ENCODE measurements at regions not wholly inside any gene's neighbourhood (a gene's known extent, or its start where the extent isn't known, plus 50 kb on each side); places are given as distances from the start of the nearest gene placed in this dataset.
A peak's percentile ranks its signal among the peaks of the same experiment; 100 is the strongest.
"Not testable (repeated sequence)": the region's sequence is repeated elsewhere in the genome, so short reads cannot be mapped to it uniquely, and the experiment has no call there.

DNA sequence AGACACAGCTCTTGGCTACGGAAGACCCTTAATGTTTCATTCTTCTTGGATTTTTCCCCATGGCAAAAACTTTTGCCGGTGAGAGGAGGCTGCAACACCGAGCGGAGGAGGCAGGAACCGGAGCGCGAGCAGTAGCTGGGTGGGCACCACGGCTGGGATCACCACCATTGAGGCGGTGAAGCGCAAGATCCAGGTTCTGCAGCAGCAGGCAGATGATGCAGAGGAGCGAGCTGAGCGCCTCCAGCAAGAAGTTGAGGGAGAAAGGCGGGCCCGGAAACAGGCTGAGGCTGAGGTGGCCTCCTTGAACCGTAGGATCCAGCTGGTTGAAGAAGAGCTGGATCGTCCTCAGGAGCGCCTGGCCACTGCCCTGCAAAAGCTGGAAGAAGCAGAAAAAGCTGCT, 108.2 kb upstream of the TOX3 start:
- not testable (repeated sequence) for DNase-seq

DNA sequence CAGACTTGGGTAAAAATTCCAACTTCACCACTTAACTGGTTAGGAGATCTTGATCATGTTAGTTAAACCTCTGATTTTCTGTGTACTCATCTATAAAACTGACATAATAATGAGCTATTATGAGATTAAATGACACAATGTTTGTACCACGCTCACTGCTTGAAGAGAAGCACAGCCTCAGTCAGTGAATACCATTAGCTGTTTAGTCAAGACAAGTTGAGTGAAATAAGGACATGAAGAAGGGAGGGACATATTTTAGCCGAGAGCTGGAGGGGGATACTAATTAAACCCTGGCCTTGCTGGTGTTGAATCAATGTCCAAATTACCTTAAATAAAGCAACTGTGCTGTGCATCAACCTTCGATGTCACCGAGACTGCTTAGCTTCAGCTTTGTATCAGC, 105.1 kb upstream of the TOX3 start:
- no peak for DNase-seq

DNA sequence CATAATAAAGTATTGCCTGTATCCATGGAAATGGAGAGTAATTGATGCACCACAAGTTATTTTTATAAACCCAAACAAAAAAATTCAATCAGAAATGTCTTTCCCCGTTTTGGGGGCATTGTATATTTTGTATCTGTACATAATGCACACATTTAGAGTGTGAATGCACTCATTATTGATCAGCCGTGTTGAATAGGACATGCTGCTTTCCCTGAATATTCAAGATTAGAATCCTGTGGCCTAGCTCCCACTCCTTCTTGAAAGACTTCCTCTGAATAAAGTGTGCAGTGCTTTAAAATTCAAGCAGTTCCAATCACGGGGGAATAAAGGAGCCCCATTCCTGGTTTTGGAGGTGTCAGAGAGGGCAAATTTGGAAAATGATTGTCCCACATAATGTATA, 103.8 kb upstream of the TOX3 start:
- DNase-seq, result peak in 1 of 56 donors; percentile 5

DNA sequence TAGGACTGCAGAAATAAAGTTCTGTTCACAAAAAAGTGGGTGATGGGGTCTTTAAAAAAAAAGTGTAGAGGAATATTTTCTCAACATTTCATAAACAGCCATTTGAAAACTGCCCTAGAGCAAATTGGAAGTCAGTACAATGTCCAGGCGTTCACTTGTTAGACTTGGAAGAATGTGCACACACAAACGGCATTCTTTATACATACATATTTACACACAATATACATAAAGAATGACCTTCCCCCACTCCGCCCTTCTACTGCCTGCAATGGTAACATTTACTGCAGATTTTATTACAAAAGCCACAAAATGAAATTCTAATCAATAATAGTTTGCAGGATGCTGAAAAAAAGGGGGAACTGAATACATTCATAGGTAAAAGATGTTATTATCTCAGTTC, 103.4 kb upstream of the TOX3 start:
- DNase-seq, result no peak

DNA sequence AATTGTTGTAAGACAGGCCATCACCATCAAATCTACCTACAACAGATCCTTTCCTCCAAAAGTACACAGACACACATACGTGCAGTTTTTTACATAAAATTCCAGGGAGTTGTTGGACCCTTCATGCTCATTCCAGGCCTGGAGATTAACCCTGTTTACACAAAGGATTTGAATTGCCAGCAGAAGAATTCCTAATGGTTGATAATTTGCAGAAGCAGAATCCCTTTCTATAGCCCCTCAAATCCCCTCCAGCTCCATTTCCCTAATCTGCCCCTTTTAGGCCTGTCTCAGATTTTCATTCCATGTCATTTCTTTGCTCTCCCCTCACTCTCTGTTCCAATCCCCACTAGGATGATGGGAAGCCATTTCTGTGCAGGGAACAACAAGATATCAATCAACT, 102.9 kb upstream of the TOX3 start:
- DNase-seq, result no peak

DNA sequence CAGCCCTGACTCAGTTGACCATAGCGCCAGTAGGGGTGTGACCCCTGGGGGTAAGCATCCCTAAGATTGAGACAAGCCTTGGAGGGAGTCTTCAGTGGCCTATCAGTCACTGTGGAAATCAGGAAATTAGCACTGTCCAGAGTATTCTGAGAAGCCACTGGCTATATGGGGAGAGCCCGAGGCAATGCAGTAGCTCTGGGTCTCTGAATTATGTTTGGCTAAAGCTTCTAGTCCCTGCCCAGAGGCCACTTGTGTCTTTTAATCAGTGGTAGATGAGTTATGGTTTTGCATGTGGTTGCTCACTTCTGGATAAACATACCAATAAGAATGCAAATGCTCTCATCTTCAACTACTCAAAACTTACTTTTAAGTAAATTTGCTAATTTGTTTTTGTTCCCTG, 100.6 kb upstream of the TOX3 start:
- DNase-seq, result no peak

DNA sequence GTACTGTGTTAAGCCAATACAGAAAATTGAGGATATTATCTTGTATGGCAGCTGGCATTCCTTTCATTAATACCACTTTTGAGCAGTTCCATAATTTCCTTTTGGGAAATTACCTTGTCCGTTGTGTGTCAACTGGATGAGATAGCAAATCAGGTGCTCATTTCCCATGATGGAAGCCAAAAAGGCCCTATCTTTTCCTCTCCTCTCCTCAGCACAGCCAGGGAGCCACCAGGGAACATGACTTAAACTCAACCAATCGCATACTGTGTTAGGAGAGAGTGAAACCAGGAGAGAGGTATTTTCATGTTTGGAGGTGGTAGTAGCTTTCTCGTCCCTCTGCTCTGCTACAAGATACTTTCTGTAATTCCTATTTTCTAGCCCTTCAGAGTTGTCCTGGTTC, 96.1 kb upstream of the TOX3 start:
- no peak for DNase-seq

DNA sequence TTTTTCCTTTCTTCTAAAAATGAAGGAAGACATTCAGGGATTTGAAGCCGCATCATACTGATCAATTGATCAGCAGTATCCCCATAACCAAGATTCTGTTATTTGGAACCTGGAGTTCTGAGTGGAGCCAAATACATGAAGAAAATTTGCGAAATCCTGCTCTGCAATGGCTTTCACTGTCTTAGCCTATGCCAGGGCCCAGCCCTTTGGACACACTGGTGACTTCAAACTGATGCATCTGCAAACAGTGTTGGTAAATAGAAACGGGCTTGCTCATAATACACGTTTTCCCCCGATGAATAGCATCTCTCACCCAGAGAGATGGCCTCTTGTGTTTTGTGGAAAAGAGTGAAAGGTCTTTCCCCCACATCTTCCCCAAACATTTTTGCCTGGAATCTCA, 87.6 kb upstream of the TOX3 start:
- DNase-seq, result no peak

DNA sequence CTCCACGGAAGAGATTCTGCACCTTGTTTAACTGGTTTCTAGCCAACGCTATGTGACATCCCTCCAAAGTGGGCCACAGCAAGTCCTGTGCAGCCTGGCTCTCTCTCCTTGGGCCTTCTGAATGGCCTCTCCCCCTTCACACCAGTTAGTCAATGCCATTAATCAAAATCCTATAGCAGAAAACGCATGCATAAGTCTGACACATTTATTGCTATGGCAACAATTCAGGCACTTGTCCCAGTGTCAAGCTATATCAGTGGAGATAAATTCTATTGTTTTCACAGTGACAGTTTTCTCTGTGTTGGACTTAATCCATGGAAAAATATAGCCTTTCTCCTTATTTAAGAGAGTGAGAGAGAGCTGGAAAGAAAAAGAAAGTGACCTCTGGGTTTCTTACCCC, 87.2 kb upstream of the TOX3 start:
- no peak for DNase-seq

DNA sequence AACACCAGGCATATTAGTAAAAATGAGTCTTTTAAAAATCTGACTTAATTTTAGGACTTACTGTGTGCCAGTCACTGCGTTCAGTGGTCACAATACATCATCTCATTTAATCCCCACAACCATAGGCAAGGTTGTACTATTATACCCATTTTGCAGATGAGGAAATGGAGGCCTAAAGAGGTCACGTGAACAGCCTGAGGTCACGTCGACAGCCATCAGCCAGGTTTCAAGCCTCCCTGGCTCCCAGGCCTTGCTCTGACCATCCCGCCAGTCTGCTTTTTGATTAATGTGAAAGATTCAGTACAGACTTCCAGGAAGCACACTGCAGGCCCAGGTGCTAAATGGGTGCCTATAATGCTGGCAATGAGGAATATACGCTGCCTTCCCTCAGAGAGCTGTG, 86.3 kb upstream of the TOX3 start:
- DNase-seq, result no peak

DNA sequence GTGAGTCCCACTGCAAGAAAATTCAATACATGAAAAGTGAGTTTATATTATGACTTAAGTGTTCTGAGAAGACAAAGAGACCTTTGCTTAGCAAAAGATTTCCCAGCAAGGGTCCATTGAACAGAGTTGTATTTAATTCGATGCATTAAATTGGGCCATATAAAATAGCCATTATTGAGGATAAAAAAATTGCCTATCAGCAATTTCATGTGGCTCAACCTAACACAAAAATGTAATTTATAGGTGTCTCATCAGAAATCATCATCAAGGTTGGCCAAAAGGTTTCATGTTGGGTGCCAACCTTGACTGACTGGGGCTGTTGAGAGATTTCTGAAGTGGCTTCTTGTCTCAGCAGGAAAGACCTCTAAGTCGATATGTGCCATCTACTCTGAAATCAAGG, 84.8 kb upstream of the TOX3 start:
- DNase-seq, result no peak

DNA sequence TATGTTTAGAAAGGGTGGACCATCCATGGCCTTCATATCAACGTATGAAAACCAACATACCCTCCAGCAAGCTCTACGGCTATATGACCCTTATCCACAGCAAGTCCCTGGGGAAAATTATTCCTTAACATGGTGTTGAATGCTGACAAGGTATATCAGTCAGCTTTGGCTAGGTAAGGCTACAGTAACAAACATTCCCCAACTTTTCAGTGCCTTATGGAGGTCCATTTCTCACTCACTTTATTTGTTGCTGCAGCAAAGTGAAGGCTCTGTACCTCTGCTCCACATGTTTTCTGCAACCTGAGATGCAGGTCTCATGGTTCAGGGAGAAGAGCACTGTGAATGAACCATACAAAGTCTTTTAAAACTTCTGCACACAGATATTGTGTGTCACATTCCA, 83.8 kb upstream of the TOX3 start:
- DNase-seq, result no peak

DNA sequence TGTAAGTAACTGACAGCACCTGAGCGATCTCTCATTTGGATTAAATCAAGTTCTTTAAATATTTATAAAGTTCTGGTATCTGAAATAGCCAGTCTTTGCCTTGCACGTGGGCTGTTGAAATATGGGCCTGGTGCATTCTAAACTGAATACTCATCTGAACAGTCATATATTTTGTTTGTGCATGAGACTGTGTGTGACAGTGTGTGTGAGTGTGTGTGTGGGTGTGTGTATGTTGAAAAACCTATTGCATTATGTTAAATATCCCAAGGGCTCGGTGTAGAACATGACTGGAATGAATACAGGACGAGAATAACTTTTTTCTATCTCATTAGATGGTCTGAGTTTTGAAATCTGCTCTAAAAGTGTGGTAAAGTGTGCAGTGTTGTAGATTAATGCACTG, 82.4 kb upstream of the TOX3 start:
- DNase-seq, result no peak

DNA sequence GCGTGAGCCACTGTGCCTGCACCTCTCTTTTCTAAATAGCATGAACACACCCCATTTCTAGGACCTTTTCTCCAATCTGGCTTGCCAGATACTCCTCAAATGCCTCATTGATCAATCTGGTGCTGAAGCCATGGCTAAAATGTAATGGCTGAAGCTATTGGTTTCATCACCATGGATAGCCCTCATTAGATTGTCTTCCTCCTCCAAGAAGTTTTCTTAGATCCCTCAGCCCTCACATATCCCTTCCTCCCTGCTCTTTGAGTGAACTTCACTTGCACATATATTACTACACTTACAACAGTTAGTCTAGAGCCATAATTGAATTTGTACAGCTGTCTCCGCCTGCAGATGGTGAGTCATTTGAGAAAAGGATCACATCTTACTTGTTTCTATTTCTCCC, 77.9 kb upstream of the TOX3 start:
- peak in 3 of 56 donors; percentile 1 to 3 (median 3) for DNase-seq

DNA sequence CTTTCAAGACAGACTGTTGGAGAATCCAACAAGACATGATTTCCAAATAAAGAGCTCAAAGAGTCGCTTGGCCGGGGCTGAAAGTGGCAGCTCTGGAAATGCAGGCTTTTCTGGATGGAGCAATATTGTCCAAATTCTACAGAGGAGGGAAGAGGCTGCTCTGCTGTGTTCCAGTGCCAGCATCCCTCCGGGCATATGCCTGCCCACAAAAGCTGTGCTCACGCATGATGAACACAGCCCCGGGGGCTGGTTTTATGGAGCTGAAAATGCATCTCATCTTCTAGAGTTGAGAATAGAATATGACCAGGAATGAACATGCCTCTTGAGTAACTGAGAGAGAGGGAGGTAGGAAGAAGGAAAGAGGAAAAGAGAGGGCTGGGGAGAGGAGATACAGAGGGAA, 74.7 kb upstream of the TOX3 start:
- no peak for DNase-seq

DNA sequence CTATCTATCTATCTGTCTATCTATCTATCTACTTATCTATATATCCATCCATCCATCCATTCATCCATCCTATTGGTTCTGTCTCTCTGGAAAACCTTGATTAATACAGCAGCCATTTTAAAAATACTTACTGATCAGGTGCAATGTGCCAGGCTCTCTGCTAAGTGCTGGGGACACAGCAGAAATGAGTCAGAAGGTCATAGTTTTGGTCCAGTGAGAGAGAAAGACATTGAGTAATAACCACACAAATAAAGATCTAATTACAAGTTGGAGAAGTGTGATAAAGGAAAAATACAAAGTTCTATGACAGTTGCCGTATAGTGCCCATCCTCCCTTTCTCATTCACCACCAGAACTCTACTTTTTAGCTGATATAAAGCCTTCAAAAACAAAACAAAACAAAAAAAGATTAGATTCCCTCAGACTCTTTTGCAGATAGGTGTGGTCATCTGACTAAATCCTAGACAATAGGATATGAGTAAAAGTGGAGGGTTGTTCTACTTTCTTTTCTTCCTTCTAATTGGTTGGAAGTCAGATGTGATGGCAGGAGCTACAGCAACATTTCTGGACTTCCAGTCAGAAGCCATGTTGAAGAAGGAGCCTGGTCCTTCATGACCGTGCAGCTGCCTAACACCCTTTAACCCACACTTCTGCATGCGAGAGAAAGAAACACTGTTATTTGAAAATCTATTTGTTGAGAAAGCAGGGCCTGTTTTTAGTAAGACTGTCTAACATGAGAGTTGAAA, 72.0 kb upstream of the TOX3 start:
- DNase-seq, result no peak

DNA sequence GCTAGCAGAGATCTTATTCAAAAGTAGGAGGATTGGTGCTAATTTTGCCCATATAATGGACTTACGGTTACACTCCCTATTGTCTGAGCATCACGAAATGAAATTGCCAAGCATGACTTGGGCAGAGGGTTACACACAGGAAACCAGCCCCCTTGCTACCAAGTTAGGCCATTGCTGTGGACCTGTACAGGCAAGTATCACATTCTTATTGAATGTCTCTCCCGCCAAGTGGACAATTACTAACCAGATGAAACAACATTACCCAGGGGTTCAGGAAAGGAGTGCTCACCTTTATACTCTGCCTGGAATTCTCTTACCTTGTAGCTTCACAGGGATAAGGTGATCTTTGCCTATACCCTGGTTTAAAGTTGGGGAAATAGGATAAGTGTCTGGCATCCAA, 70.6 kb upstream of the TOX3 start:
- no peak for DNase-seq

DNA sequence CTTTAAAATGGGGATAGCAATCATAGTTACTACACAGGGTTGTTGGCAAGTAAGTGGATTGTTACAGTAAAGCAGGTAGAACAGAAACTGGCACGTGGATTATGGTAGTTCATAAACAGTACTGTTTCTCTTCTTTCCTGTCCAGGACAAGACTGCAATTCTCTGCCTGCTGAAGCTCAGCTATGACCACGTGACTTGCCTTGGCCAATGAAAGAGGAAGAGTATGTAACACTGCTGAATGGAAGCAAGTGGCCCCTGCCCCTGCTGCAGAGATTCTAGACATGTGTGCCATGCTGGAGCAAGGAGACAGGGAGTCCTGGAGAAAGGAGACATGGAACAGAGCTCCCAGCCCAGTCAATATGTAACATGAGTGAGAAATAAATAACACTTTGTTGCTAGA, 66.6 kb upstream of the TOX3 start:
- DNase-seq, result no peak

DNA sequence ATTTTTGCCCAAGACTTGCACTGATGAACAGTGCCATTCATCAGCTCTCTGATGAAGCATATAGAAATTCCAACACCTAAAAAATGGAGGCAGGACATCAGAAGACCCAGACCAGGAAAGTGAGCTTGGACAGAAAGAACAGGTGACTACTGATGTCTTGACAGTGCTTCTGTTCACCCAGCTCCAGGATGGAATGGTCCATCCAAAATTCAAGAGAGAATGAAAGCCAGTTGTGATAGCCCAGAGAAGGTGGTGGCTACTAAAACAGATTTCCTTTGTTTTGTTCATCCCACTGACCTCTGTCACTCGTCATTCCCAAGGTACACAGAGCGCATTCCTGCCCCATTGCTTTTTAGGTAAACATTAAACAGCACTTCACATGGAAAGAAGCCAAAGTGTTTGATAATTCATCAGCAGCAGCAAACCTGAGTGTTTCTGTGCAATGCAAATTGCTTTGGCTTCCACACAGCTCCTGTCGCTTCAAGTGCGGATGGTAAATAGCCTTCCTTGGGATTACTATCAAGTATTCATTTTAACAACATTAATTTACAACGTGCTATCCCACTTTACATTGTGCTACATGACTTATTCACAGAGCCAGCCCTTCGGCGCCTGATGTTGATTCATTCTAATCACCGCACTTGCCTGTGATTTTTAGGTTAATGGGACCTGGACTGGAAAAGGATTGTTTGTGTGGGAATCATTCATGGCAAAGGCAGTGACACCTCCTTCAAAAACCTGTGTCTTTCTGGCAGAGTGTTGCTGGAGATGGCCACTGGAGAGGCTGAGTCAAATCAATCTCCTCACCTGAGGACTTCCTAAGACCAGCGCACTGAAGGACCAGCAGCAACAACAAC, 65.1 kb upstream of the TOX3 start:
- no peak for DNase-seq

DNA sequence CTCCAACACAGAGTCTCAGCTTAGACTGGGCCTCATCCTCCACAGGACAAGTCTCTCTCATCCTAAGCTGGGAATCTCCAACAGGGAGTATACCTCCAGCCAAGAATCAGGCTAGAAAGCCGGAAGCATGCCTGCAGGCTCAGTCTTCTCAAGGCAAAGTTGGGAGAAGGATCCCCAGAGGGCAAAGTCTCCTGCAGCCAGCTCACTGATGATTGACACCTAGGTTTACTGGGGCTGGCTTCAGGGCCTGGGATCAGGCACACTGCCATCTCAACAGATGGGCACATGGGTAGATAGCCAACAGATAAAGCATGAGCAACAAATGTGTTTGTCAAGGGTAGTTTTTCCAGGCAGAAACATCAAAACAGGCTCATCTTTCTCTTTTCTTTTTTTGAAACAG, 56.1 kb upstream of the TOX3 start:
- no peak for DNase-seq

DNA sequence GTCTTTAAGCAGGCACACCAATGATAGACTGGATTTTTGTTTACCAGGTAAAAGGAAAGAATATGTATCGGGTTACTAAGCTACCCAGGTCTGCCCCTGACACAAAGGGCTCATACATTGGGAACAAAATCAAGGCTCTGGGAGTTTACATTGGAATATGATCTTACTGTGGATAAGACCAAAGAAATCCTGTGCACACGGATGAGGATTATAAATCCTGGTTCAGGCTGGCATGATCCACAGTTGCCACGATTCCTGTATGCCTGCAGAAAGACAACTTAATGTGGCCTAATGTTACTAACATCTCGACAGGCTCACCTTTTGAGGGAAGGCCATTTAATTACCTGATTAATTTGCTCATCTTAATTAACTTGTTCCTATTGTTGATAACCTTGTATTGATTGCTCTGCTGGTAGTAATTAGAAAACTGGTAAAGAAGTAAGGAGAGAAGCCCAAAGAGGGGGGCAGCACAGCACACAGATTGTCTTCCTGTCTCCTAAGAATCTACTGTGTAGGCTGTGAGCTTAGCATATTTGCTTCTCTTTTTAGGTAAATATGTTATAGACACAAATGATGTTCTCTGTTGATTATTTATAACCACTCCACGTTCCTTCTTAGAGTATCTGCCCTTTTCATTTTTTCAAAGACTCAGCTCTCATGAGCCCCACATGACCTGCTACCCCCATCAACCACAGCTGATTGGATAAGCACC, 51.0 kb upstream of the TOX3 start:
- DNase-seq, result no peak

DNA sequence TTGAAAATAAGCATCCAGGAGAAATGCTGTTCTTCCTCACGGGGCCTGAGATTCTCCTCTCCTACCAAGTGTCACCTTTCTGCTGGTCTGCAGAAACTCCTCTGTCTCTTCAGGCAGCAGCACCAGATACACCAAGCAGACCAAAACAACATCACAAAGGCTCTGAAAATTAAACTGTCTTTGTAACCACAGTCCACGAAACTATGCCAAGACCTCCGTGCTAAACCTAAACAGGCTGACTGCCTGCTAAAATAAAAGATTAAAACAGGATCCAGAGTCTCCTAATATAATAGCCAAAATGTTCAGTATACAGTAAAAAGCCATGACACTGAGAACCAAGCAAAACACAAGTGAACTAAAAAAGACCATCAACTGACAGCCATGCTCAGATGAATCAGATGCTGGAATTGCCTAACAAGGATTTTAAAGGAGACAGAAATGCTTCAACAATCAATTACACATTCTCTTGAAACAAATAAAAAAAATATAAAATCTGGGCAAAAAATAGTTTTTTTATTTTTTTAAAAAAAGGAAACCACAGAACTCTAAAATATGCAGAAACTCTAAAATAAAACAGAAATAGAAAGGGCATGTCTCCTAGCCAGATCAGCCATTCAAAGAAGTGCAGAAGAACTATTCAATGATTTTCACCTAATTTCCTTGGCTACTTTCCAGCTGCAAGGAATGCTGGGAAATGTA, 50.3 kb upstream of the TOX3 start:
- DNase-seq, result no peak

All from amygdala (tissue), 56 donors.